A673 (cell line): ENCODE measurements at regions not wholly inside any gene's neighbourhood (a gene's known extent, or its start where the extent isn't known, plus 50 kb on each side); places are given as distances from the start of the nearest gene placed in this dataset.

Source experiments
- BruUV-seq: library from RNA; stranded (reverse); fragments of 400-500 nt; replicated peaks from 2 replicates; lab custom pipeline; 2021; lab: Mats Ljungman, UMichigan
- CTCF ChIA-PET: fragments of 300-600 bp; sonication (Branson Sonifier 250); formaldehyde crosslinking; loops from one replicate; lab custom pipeline; 2022; ENCODE audit warnings: antibody characterized with exemption; lab: Charles Lee
- POLR2A ChIA-PET: fragments of 300-600 bp; sonication (Branson Sonifier 250); formaldehyde crosslinking; loops from one replicate; lab custom pipeline; 2022; ENCODE audit warnings: antibody characterized with exemption; ENCODE audit not compliant: low non-redundant PET; lab: Charles Lee
- DNase-seq: peaks from one replicate; pipeline ENCODE4 v3.0.0-alpha.2; 2015; ENCODE audit warnings: low spot score
- H3K27ac ChIP-seq: fragments of 200-600 bp; sonication (generic); 2 replicates; pipeline ENCODE4 v1.5.1; 2016; ENCODE audit warnings: mixed run types, low read depth, mild to moderate bottlenecking, mixed read lengths, antibody characterized with exemption, low read length; ENCODE audit not compliant: poor library complexity, severe bottlenecking
- H3K27me3 ChIP-seq: fragments of 200-600 bp; sonication (generic); replicated peaks from 2 replicates; pipeline ENCODE4 v1.6.1; 2017; ENCODE audit warnings: mixed run types, low read depth, mild to moderate bottlenecking, mixed read lengths, antibody characterized with exemption, low read length; ENCODE audit not compliant: insufficient read depth, poor library complexity
- H3K36me3 ChIP-seq: fragments of 200-600 bp; sonication (generic); 2 replicates; pipeline ENCODE4 v1.6.1; 2016; ENCODE audit warnings: mixed run types, mild to moderate bottlenecking, mixed read lengths, antibody characterized with exemption, low read length; ENCODE audit not compliant: insufficient read depth, poor library complexity, severe bottlenecking
- H3K4me1 ChIP-seq: fragments of 200-600 bp; sonication (generic); 2 replicates; pipeline ENCODE4 v1.6.1; 2017; ENCODE audit warnings: mixed run types, mild to moderate bottlenecking, mixed read lengths, antibody characterized with exemption, low read length; ENCODE audit not compliant: insufficient read depth, poor library complexity, severe bottlenecking
- H3K4me3 ChIP-seq: fragments of 200-600 bp; sonication (generic); 2 replicates; pipeline ENCODE4 v1.5.1; 2016; ENCODE audit warnings: low read depth, mixed run types, mild to moderate bottlenecking, mixed read lengths, low read length; ENCODE audit not compliant: poor library complexity, severe bottlenecking
- H3K9me3 ChIP-seq: fragments of 200-600 bp; sonication (generic); 2 replicates; pipeline ENCODE4 v1.6.1; 2016; ENCODE audit warnings: mixed run types, low read depth, mild to moderate bottlenecking, mixed read lengths, antibody characterized with exemption, low read length; ENCODE audit not compliant: poor library complexity, severe bottlenecking
- EZH2 ChIP-seq: fragments of 200-600 bp; sonication (generic); IDR thresholded peaks from 2 replicates; pipeline ENCODE4 v1.6.1; 2017; ENCODE audit warnings: borderline replicate concordance, low read depth, mild to moderate bottlenecking, mixed read lengths, antibody characterized with exemption, low read length; ENCODE audit not compliant: poor library complexity, severe bottlenecking
- intact Hi-C: fragments of 100-400 bp; cut with micrococcal nuclease; formaldehyde crosslinking; loops from one replicate; pipeline ENCODE4 v1.10.0; 2022; ENCODE audit not compliant: unreplicated experiment
- TF ChIP-seq, protein P1 (sequence below): fragments of 300-800, 200-600 bp; sonication (generic); conservative IDR thresholded peaks from 2 replicates; pipeline ENCODE4 v1.5.1; 2017; ENCODE audit warnings: low read depth, mild to moderate bottlenecking, antibody characterized with exemption, low read length, moderate library complexity, mixed read lengths

GRCh38 chr11:28860893-28861292, 752.7 kb downstream of the METTL15 start:
- Histone ChIP-seq H3K9me3 (no peaks in the 10 kb centered on the region), H3K4me1 (peaks cover 22% of the 10 kb centered on the region), H3K4me3 (no peak overlapping the region), H3K36me3 (no peaks in the 10 kb centered on the region), H3K27ac (peak overlapping the region; percentile 26), H3K27me3 (no peaks in the 10 kb centered on the region)
- peak; percentile 97 for DNase-seq
- ChIA-PET POLR2A (interaction anchor here (0.6 kb wide), 1 partner anchor 1332 kb away, joined by 3 read pairs; no protein-coding TSS in a partner anchor), CTCF (no interaction called here)
- TF ChIP-seq EZH2 = no peak
- TF ChIP-seq, protein P1, sequence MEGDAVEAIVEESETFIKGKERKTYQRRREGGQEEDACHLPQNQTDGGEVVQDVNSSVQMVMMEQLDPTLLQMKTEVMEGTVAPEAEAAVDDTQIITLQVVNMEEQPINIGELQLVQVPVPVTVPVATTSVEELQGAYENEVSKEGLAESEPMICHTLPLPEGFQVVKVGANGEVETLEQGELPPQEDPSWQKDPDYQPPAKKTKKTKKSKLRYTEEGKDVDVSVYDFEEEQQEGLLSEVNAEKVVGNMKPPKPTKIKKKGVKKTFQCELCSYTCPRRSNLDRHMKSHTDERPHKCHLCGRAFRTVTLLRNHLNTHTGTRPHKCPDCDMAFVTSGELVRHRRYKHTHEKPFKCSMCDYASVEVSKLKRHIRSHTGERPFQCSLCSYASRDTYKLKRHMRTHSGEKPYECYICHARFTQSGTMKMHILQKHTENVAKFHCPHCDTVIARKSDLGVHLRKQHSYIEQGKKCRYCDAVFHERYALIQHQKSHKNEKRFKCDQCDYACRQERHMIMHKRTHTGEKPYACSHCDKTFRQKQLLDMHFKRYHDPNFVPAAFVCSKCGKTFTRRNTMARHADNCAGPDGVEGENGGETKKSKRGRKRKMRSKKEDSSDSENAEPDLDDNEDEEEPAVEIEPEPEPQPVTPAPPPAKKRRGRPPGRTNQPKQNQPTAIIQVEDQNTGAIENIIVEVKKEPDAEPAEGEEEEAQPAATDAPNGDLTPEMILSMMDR = no peak
- intact Hi-C loops = no loop called here
- no TSS peak for BruUV-seq

DNA sequence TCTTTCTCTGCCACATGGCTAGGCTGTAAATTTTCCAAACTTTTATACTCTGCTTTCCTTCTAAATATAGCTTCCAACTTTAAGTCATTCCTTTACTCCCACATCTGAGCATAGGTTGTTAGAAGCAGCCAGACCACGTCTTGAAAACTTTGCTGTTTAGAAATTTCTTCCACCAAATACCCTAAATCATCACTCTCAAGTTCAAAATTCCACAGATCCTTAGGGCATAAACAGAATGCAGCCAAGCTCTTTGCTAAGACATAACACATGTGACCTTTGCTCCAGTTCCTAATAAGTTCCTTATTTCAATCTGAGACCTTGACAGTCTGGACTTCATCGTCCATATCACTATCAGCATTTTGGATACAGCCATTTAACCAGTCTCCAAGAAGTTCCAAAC, 749.9 kb downstream of the METTL15 start:
- Histone ChIP-seq H3K27ac (no peak overlapping the region), H3K4me3 (no peak overlapping the region), H3K27me3 (no peaks in the 10 kb centered on the region), H3K9me3 (no peaks in the 10 kb centered on the region), H3K36me3 (no peaks in the 10 kb centered on the region), H3K4me1 (peaks cover 26% of the 10 kb centered on the region)
- intact Hi-C loops = no loop called here
- DNase-seq = no peak
- ChIA-PET POLR2A (no interaction called here), CTCF (no interaction called here)
- BruUV-seq = no TSS peak
- no peak for TF ChIP-seq EZH2
- TF ChIP-seq, protein P1 = no peak

DNA sequence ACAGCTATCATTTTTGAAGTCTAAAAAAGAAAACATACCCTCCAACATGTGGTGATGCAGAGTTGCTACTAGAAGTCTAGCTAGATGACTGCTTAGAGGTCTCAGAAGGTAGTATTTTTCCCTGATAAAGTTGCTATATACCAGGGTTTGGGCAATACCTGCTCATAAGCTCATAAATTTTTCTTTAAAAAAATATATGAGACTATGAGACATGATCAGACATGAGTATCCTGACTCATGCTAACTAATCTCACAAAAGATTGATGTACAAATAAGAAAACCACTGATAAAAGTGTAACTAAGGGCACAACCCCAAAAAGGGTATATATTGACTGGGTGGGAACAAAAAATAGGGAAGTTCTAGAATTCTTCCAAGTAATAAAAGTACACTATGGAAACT, 740.9 kb downstream of the METTL15 start:
- Histone ChIP-seq H3K4me3 (no peak overlapping the region), H3K9me3 (peaks cover 26% of the 10 kb centered on the region), H3K36me3 (no peaks in the 10 kb centered on the region), H3K4me1 (peaks cover 10% of the 10 kb centered on the region), H3K27me3 (no peaks in the 10 kb centered on the region), H3K27ac (no peak overlapping the region)
- no TSS peak for BruUV-seq
- no peak for DNase-seq
- CTCF ChIA-PET = no interaction called here
- POLR2A ChIA-PET = no interaction called here
- TF ChIP-seq, protein P1 = no peak
- intact Hi-C loops = no loop called here
